ENCODE measurements at regions not wholly inside any gene's neighbourhood (a gene's known extent, or its start where the extent isn't known, plus 50 kb on each side); places are given as distances from the start of the nearest gene placed in this dataset.

DNA sequence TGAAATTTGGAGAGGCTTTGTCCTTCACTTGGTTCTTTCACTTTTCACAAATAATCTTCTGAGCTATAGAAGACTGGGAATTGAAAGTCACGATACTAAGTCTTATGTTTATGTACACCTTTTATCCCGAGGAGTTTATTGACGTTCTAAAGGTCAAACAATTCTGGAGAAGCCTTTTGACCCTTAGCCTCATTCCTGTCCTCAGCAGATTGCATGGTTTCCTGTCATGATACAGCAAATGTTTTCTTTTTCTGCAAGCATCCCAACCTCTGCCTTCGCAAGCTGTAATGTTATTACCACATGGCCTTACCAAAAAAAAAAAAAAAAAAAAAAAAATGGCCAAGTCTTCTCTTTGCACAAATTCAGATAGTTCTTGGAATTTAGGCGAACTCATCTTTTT is 411.7 kb upstream of the FLRT2 start:
- TF ChIP-seq, protein P1, sequence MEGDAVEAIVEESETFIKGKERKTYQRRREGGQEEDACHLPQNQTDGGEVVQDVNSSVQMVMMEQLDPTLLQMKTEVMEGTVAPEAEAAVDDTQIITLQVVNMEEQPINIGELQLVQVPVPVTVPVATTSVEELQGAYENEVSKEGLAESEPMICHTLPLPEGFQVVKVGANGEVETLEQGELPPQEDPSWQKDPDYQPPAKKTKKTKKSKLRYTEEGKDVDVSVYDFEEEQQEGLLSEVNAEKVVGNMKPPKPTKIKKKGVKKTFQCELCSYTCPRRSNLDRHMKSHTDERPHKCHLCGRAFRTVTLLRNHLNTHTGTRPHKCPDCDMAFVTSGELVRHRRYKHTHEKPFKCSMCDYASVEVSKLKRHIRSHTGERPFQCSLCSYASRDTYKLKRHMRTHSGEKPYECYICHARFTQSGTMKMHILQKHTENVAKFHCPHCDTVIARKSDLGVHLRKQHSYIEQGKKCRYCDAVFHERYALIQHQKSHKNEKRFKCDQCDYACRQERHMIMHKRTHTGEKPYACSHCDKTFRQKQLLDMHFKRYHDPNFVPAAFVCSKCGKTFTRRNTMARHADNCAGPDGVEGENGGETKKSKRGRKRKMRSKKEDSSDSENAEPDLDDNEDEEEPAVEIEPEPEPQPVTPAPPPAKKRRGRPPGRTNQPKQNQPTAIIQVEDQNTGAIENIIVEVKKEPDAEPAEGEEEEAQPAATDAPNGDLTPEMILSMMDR (IDR thresholded peaks at IDR 0.05; ENCODE audit: control insufficient read depth, insufficient read depth, low read depth, low read length, missing control alignments), result no peak
- no peak for DNase-seq (ENCODE audit: low read depth)
- no peak overlapping the region for H3K4me3 ChIP-seq (ENCODE audit: control insufficient read depth, low read depth, low read length)

DNA sequence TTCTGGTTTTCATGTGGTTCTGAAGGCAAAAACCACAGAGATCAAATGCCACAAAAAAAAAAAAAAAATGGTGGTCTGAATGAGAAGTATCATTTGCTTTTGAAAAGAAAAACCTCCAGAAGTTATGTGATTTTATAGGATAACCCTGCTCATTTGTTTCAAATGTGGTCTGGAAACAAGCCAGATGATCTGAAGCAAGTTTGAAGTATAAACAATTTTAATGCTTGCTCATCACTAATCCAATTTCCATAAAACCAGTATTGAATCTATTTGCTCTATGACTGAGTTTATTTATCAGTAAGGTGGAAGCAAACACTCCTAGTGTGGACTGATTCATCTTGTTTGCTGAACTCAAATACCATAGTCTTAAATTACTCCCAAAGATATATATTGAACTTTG is 407.3 kb upstream of the FLRT2 start:
- TF ChIP-seq, protein P1 (IDR thresholded peaks at IDR 0.05; ENCODE audit: control insufficient read depth, insufficient read depth, low read depth, low read length, missing control alignments), result no peak
- peak; percentile 25 for DNase-seq (ENCODE audit: low read depth)
- no peak overlapping the region for H3K4me3 ChIP-seq (ENCODE audit: control insufficient read depth, low read depth, low read length)

DNA sequence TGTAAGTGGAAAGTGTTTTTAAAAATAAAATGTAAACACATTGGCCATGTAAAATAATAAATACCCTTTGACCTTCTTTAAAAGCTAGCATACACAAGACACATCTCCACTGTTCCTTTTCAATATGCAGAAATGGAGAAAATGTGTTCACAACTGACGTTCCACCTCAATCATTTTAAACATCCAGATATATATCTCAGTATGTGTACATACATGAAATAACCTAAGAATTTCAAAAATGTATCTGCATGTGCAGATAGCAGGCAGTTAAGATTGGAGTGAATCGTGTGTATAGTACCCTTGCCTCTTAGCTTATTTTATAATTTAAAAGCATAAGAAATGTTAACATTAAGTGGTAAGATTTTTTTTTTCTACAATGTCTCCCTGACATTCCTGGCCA is 406.2 kb upstream of the FLRT2 start:
- TF ChIP-seq, protein P1 (IDR thresholded peaks at IDR 0.05; ENCODE audit: control insufficient read depth, insufficient read depth, low read depth, low read length, missing control alignments), result no peak
- DNase-seq (ENCODE audit: low read depth), result no peak
- no peak overlapping the region for H3K4me3 ChIP-seq (ENCODE audit: control insufficient read depth, low read depth, low read length)

DNA sequence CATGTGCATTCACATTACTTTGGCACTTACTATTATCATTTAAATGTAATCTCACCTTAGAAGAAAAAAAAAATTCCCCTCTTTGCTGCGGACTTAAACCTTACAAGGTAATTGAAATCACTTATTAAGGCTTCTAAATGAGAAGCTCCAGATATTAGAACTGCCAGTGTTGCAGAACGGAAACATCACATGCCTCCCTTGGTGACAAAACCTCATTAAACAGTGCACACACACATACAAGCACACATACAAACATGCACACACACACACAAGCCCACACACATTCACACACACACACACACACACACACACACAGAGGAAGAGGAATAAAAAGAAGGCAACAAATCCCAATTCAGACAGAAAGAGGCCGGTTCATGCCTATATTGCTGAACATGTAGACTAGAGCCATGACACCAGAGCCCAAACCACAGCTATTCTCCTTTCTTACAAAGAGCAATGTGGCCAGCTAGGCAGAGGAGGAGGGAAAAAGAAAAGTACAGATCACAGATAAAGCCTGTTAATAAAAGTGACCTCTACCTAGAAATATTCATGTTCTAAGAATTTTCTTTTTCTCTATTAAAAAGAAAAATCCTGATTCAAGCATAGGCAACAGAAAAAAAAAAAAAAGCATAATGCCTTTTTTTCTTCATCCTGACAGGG is 405.2 kb upstream of the FLRT2 start:
- TF ChIP-seq, protein P1 (IDR thresholded peaks at IDR 0.05; ENCODE audit: control insufficient read depth, insufficient read depth, low read depth, low read length, missing control alignments), result no peak
- DNase-seq (ENCODE audit: low read depth), result no peak
- H3K4me3 ChIP-seq (ENCODE audit: control insufficient read depth, low read depth, low read length), result no peak overlapping the region

DNA sequence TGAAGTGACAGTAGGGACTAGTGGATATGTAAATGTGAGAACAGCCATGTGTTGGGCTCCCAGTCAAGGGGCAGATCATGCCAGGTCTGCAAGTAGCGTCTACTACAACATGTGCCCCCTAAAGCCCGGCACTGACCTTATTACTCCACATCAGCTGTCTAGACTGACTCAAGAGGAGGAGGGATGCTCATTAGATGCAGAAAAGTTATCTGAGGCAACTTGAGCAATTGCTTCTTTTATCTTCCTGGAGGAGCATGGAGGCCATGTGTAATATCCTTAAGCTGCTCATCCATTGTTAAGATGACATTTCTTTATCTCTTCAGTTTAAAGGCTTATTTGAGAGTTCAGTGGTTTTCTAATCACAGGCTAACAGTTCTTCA is 404.7 kb upstream of the FLRT2 start:
- no peak for DNase-seq (ENCODE audit: low read depth)
- TF ChIP-seq, protein P1 (IDR thresholded peaks at IDR 0.05; ENCODE audit: control insufficient read depth, insufficient read depth, low read depth, low read length, missing control alignments), result no peak
- H3K4me3 ChIP-seq (ENCODE audit: control insufficient read depth, low read depth, low read length), result no peak overlapping the region

DNA sequence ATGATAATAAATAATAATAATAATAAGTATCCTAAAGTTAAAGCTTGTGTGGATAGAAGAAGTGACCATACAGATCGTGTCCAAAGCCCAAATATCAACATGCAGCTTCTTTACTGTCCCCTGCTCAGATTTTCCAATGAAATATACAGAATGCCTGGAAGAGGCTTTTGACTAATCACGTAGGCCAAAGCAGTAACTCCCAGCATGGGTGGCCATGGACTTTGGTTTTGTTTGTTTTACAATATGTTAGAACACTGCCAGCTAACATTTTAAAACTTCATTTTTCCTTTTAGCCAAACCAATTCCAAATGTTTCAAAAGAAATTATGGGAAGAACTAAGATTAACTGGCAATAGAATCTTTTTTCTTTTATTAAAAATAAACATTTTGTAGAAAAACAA is 400.0 kb upstream of the FLRT2 start:
- TF ChIP-seq, protein P1 (IDR thresholded peaks at IDR 0.05; ENCODE audit: control insufficient read depth, insufficient read depth, low read depth, low read length, missing control alignments), result no peak
- no peak for DNase-seq (ENCODE audit: low read depth)

More for the DNA sequence above, 400.0 kb upstream of the FLRT2 start:
- no peak overlapping the region for H3K4me3 ChIP-seq (ENCODE audit: control insufficient read depth, low read depth, low read length)
